AG09319 (cell line): ENCODE measurements at regions not wholly inside any gene's neighbourhood (a gene's known extent, or its start where the extent isn't known, plus 50 kb on each side); places are given as distances from the start of the nearest gene placed in this dataset.

Source experiments
- DNase-seq: peaks from one replicate; pipeline ENCODE4 v3.0.0-alpha.2; 2010; ENCODE audit warnings: low read depth; ENCODE audit errors: extremely low read depth
- TF ChIP-seq, protein P1 (sequence below): IDR thresholded peaks from 2 replicates; pipeline ENCODE4 v1.5.1; 2011; ENCODE audit warnings: low read depth, mild to moderate bottlenecking, inconsistent platforms, low read length, moderate library complexity

DNA sequence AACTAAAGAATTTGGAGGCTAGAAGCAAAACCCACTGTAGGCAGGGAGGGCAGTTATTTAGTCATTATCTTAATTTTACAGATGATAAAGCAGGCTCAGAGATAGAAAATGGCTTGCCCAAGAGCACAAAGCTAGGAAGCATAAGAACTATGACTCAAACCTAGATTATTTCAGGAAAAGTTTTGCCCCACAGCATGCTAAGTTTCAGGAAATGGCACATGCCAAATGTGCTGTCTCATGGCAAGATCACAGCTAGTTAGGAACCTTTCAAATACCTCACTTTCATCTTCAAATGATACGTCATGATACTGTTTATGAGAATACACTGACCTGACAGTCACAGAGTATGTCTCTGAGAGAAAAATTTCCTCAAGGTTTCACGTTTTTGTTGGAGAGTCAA, 78.5 kb upstream of the SPANXC start:
- TF ChIP-seq, protein P1, sequence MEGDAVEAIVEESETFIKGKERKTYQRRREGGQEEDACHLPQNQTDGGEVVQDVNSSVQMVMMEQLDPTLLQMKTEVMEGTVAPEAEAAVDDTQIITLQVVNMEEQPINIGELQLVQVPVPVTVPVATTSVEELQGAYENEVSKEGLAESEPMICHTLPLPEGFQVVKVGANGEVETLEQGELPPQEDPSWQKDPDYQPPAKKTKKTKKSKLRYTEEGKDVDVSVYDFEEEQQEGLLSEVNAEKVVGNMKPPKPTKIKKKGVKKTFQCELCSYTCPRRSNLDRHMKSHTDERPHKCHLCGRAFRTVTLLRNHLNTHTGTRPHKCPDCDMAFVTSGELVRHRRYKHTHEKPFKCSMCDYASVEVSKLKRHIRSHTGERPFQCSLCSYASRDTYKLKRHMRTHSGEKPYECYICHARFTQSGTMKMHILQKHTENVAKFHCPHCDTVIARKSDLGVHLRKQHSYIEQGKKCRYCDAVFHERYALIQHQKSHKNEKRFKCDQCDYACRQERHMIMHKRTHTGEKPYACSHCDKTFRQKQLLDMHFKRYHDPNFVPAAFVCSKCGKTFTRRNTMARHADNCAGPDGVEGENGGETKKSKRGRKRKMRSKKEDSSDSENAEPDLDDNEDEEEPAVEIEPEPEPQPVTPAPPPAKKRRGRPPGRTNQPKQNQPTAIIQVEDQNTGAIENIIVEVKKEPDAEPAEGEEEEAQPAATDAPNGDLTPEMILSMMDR = no peak
- no peak for DNase-seq

DNA sequence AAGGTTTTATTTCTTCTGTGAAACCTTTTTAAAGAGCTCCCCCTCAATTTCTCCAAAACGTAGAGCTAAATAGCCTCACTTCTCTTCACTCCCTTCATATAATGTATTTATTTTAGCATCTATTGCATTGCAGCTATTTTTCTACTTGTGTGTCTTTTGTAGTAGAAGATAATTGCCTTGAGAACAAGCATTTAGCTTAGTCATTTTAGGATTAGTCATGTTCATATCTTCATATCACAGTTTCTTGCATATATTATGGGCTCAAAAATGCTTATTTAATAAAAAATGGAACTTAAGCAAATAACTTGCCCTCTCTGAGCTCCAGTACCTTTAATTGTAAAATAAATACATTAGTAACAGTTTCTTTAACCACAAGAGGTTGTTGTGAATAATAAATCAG, 72.1 kb upstream of the SPANXC start:
- no peak for DNase-seq

DNA sequence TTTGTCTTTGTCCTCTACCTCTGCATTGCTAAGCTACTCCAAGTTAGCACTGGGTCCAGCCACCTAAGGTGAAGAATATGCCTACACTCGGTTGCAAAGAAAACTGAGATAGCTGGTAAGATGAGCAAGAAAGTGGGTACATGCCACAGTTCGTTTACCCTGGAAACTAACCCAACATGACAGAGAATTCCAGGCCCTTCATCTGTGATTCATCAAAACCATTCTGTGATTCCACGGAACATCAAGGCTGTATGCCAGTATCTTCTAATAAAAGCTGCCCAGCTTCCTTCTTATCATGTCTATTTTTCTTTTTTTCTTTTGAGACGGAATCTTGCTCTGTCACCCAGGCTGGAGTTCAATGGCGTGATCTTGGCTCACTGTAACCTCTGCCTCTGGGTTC, 58.7 kb upstream of the SPANXC start:
- no peak for DNase-seq
- TF ChIP-seq, protein P1 = no peak

More for the DNA sequence above, 72.1 kb upstream of the SPANXC start:
- TF ChIP-seq, protein P1 = no peak
